ENCODE measurements at regions not wholly inside any gene's neighbourhood (a gene's known extent, or its start where the extent isn't known, plus 50 kb on each side); places are given as distances from the start of the nearest gene placed in this dataset.

GRCh38 chr2:19232312-19232711 is 126.1 kb downstream of the OSR1 start:
- DNase-seq: no peak

- no peak for DNase-seq
These were observed 126.8 kb downstream of the OSR1 start for GRCh38 chr2:19231625-19232024.

DNA sequence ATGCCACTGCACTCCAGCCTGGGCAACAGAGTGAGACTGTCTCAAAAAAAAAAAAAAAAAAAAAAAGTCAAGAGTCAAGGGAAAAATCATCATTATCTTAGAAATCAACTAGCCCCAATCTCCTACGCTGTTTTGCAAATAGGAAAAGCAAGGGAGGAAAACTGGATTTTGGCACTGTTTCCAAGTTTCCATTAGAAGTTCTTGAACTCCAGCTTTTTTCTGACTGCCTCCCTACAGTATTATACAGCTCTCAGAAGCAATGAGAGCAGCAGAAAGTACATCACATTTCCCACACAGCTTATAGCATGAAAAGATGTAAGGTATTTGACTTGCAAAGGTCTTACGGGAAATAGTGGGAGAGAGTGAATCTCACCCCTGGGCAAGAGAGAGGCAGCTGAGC is 127.8 kb downstream of the OSR1 start:
- DNase-seq: no peak

DNA sequence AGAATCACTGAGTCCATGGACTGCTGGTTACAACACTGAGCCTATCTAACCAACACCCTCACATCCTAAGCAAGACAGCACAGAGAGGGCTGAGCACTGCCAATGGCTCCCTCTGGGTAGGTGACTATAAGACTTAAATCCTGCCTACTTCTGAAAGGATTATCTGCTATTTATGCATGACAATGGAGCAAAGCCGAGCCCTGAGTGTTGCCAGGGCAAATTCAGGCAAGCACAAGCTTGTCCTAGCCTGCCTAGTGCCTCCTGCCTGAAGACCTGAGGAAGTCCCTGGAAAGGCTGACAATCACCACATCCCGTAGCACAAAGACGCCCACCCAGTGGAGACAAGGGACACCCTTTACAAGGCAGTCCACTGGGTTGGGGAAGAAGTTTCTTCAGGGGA is 129.7 kb downstream of the OSR1 start:
- DNase-seq: no peak

DNA sequence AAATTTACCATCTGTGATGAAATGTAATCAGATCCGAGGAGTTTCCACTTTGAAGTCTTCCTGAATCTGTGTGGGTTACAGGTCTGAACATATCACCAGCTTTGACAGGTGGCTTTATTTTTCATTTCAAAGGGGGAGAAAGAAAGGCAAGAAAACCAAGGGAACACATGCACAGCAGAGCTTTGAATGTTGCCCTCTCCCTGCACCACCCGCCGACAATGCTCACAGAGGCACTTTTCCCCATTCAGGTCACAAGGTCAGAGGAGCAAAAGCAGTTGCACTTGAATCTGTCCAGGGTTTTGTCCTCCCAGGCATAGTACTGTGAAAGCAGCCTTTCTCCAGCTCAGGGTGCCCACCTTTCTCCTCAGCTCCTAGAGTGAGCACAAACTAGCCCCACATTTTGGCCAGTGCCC is 130.2 kb downstream of the OSR1 start:
- DNase-seq: no peak

- no peak for DNase-seq
These were observed 131.6 kb downstream of the OSR1 start for GRCh38 chr2:19226871-19227270.

GRCh38 chr2:19226386-19226785 is 132.0 kb downstream of the OSR1 start:
- DNase-seq: no peak

DNA sequence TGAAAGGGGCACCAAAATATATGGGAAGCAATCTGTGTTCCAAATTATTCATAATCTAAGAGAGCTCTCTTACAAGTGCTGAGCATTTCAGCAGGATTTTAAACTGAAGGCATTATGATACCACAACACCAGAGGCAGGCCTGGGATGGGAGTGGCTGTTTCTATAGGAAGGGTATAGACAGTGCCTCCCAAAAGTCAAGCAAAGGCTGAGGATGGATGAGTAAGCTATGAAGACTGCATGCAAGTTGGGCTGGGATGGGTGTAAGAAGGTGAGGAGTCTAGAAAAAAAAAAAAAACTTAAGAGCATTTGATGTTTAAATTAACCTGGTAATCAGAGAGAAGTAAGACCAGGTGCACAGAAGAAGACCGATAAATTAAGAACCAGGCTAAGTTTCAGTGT is 132.5 kb downstream of the OSR1 start:
- no peak for DNase-seq

- no peak for DNase-seq
These were observed 133.3 kb downstream of the OSR1 start for GRCh38 chr2:19225126-19225525.

GRCh38 chr2:19224486-19224885 is 133.9 kb downstream of the OSR1 start:
- DNase-seq: no peak

DNA sequence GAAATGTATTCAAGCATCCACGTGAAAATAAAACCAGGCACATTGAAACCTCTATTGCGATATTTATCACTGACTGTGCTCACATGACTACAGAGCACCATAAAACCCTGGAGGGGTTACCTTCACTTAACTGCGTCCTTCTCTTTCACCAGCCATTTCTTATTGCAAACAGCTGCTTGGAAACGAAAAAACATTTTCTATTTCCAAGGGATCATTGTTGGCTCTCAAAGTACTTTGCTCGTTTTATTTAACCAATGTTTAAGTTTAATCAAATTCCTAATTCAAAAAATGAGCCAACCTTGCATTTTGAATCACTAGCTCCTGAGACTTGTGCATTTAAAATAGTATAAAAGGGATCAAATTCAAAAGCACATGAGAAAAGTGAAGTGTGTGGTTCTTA is 134.4 kb downstream of the OSR1 start:
- no peak for DNase-seq

DNA sequence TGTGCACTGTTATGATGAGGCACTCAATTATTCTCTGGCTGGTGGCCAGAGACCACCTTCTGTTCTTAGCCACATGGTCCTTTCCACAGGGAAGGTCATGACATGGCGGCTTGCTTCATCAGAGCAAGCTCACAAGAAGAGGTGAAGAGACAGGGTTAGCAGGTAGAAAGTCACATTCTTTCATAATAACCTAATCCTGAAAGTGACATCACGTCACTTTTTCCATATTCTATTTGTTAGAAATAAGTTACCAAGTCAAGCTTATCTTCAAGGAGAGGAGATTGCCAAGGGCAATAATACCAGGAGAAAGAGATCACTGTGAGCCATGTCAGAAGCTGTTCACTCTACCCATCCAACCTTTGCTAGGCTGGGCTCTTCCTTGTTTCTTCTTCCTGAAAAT is 139.4 kb downstream of the OSR1 start:
- DNase-seq: no peak

DNA sequence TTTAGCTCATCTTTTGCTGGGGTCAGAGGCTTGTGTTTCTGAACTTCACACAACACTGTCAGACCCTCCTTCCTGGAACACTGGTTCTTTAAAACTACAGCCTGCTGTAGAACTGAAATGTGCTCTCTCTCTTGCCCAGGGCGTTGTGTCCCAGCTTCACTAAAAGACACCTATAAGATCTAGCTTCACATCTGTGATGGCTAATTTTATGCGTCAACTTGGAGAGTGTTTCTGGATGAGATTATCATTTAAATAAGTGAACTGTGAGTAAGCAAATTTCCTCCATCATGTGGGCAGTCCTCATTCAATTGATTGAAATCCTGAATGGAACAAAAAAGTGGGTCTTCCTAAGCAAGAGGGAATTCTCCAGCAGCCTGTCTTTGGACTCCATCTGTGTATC is 140.3 kb downstream of the OSR1 start:
- DNase-seq: no peak

- DNase-seq: no peak
These were observed 141.5 kb downstream of the OSR1 start for GRCh38 chr2:19216676-19217602.

DNA sequence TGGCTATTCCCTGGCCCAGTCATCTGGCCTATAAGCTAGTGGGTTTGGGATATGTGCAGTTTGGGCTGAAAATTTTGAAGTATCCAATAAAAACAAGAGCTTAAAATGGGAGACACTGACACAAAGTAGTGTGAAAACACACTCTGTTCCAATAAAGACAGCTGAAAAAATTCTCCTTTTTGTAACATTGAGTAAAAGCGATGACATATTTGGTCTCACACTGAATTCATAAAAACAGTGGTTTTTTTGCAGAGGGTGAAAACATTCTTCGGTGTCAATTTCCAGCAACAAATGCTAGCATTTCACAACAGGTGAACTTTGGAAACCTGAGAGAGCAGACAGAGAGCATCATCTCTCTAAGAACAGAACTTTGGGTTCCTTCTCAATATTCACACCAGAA is 142.2 kb downstream of the OSR1 start:
- no peak for DNase-seq

DNA sequence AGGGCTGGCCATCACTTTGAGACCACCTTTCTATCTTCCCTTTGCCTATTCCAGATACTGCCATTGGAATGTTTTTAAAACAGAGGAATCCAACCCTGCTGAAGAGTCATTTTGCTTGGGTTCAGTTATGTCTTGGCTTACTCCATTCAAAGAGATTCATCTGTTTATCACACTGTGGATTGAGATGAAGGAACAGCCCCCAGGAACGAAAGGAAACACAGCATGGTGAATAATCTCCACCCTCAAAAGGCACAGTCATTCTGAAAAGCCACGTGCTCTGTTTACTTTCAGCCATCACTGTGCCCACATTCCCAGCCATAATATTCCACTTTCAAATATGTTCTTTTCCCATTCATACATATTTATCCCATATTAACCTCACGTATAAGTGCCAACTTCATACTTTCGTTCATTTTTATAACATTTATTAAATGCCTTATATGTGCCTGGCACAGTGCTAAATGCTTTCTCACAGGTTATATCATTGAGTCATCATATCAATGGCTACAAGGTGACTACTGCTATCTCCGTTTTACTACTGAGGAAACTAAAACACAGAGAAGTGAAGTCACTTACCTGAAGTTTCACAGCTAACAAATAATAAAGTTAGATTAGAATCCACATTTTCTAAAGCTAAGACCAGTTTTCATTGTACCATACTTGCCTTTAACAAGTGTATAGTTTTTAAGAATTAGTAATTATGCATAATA is 143.6 kb downstream of the OSR1 start:
- no peak for DNase-seq

DNA sequence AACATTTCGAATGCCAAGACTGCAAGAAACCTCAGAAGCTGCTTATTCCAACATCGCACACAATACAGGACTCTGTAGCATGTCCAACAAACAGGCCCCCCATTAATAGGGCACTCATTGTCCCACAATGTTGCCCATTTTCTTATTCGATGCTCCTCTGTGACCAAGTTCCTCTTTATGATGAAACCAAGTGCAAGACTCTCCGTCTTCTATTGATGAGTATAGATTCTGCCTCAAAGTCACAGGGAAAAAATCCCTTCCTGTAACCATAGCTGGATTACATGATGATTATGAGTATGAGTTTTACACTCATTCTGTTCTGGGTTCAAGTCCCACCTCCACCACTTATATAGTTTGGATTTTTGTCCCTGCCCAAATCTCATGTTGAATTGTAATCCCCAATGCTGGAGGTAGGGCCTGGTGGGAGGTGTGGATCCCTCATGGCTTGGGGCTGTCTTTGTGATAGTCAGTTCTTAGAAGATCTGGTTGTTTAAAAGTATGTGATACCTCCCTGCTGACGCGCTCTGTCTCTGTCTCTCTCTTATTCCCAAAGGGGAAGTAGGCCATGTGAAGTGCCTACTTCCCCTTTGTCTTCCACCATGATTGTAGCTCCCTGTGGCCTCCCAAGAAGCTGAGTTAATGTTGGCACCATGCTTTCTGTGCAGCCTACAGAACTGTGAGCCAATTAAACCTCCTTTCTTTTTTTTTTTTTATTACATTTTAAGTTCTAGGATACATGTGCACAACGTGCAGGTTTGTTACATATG is 148.7 kb downstream of the OSR1 start:
- no peak for DNase-seq

DNA sequence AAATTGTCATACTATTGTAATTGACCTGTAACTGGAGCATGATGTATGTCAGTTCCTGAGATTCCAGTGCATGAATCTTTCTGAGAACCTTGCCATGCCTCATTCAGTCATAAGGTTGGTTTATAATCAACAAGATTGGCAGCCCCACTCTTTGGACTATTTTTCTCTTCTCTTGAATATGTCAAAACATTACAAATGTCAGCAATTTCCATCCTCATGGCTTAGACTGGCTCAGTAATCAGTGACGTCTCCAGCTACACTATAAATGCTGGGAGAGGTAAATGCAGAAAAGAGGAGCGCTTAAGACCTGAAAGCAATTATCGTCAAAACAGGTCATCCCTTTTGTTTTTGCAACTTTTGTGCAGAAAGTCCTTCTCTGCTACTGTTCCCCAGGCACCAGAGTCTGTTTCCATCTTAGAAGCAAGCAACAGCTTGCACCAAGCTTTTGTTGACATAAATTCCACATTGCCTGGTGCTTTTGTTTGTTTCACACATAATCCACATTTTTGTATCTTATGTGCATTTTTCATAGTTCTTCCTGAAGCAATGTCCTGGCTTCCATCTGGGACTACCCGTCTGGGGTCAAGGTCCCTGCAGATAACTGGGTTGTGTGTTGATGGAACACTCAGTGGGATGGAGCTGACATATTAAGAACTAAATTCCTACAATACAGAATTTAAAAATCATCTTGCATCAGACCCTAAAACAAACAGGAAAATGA is 149.8 kb downstream of the OSR1 start:
- DNase-seq: no peak

DNA sequence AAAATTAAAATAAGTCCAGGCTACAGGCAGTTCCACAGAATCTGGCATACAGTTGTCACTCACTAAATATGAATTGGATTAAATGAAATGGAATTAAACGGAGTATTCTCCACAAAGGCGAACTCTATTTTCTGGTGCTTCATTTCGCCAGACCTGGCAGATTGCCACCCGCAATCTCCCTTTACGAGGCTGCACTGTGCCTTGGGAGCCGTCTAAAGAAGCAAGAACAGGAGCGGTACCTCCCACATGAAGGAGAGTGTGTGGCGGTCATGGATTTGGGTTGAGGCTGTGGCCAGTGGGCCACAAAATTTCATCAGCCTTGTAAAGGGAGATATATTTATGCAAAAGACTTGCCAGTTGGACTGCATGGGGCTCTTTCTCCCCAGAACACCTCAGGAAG is 151.0 kb downstream of the OSR1 start:
- no peak for DNase-seq

GRCh38 chr2:19205983-19206533 is 152.4 kb downstream of the OSR1 start:
- no peak for DNase-seq

DNA sequence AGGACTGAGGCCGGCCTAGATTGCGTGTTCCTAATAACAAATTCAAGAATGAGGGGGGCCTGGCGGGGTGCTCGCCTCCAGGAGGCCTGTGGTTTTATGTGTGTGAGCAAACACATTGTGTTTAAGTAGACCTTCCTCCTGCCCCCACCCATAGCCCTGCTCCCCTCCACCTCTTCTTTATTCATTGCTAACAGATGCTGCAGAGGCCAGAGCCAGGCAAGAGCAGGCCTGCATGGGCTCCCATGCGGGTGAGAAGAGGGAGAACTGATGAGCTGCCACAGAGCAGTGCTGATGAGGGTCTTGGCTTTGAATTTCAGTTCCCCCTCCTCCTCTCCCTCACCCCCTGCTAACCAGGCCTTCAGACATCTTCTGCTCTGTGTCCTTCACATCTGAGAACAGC is 154.6 kb downstream of the OSR1 start:
- DNase-seq: no peak

- DNase-seq: no peak
These were observed 156.4 kb downstream of the OSR1 start for GRCh38 chr2:19201911-19202462.
